Naive B cell (primary cell): ENCODE measurements at regions not wholly inside any gene's neighbourhood (a gene's known extent, or its start where the extent isn't known, plus 50 kb on each side); places are given as distances from the start of the nearest gene placed in this dataset.
"Not testable (repeated sequence)": the region's sequence is repeated elsewhere in the genome, so short reads cannot be mapped to it uniquely, and the experiment has no call there.

ENCODE experiments used
- ATAC-seq, 2 donors: fragments of 150-1000 bp; cut with Tn5 transposase; 2 replicates each; pipeline ENCODE4 v1.10.0; 2021; ENCODE audit warnings: low read depth in 2 of 2, mild to moderate bottlenecking in 2 of 2, moderate library complexity in 2 of 2
- DNase-seq: peaks from one replicate; pipeline ENCODE4 v3.0.0; 2022
- H3K27ac Mint-ChIP-seq, 6 donors: one replicate each; pipeline ENCODE4 v1.8.0; 2020 to 2022; ENCODE audit warnings: mild to moderate bottlenecking in 6 of 6, mixed read lengths in 6 of 6, moderate library complexity in 5 of 6, inconsistent platforms in 2 of 6
- H3K27me3 Mint-ChIP-seq, 3 donors: one replicate each; pipeline ENCODE4 v1.8.0; 2021 to 2022; ENCODE audit warnings: mixed read lengths in 3 of 3, mild to moderate bottlenecking in 1 of 3
- H3K36me3 Mint-ChIP-seq, 2 donors: one replicate each; pipeline ENCODE4 v1.8.0; 2020 to 2022; ENCODE audit warnings: mixed read lengths in 2 of 2, inconsistent platforms in 1 of 2, mild to moderate bottlenecking in 1 of 2
- H3K4me1 Mint-ChIP-seq, 3 donors: one replicate each; pipeline ENCODE4 v1.8.0; 2020 to 2022; ENCODE audit warnings: mixed read lengths in 3 of 3, inconsistent platforms in 1 of 3, mild to moderate bottlenecking in 1 of 3, moderate library complexity in 1 of 3
- H3K4me3 Mint-ChIP-seq, 8 donors: one replicate each; pipeline ENCODE4 v1.8.0; 2020 to 2022; ENCODE audit warnings: mild to moderate bottlenecking in 8 of 8, mixed read lengths in 8 of 8, moderate library complexity in 8 of 8, inconsistent platforms in 2 of 8
- H3K9me3 Mint-ChIP-seq, 7 donors: one replicate each; pipeline ENCODE4 v1.8.0; 2020 to 2022; ENCODE audit warnings: mixed read lengths in 7 of 7, mild to moderate bottlenecking in 5 of 7, inconsistent platforms in 2 of 7, moderate library complexity in 1 of 7

GRCh38 chr2:175601969-175602368 lies 400.1 kb downstream of the LNPK start:
- no peak overlapping the region for H3K27ac Mint-ChIP-seq
- ATAC-seq, result no peak
- DNase-seq, result no peak
- no peak overlapping the region for H3K4me3 Mint-ChIP-seq
- H3K27me3 Mint-ChIP-seq, result peaks cover 0 to 7% (median 5%) of the 10 kb centered on the region in 3 donors
- peaks cover 0 to 5% (median 0%) of the 10 kb centered on the region in 7 donors for H3K9me3 Mint-ChIP-seq
- H3K4me1 Mint-ChIP-seq, result no peaks in the 10 kb centered on the region
- no peaks in the 10 kb centered on the region for H3K36me3 Mint-ChIP-seq

- ATAC-seq, result no peak
- Mint-ChIP-seq H3K27me3 (peaks cover 0 to 7% (median 5%) of the 10 kb centered on the region in 3 donors), H3K4me1 (no peaks in the 10 kb centered on the region)
These were observed 401.9 kb downstream of the LNPK start for GRCh38 chr2:175599966-175600831.

GRCh38 chr2:175597286-175597685 lies 404.8 kb downstream of the LNPK start:
- Mint-ChIP-seq H3K27me3 (peaks cover 0 to 5% (median 0%) of the 10 kb centered on the region in 3 donors), H3K27ac (no peak overlapping the region), H3K4me3 (no peak overlapping the region), H3K4me1 (no peaks in the 10 kb centered on the region), H3K9me3 (peaks cover 0 to 4% (median 0%) of the 10 kb centered on the region in 7 donors), H3K36me3 (no peaks in the 10 kb centered on the region)
- no peak for DNase-seq
- no peak for ATAC-seq

More at GRCh38 chr2:175599966-175600831, 401.9 kb downstream of the LNPK start:
- DNase-seq, result no peak
- Mint-ChIP-seq H3K36me3 (no peaks in the 10 kb centered on the region), H3K27ac (no peak overlapping the region), H3K4me3 (no peak overlapping the region), H3K9me3 (peaks cover 0 to 5% (median 0%) of the 10 kb centered on the region in 7 donors)

DNA sequence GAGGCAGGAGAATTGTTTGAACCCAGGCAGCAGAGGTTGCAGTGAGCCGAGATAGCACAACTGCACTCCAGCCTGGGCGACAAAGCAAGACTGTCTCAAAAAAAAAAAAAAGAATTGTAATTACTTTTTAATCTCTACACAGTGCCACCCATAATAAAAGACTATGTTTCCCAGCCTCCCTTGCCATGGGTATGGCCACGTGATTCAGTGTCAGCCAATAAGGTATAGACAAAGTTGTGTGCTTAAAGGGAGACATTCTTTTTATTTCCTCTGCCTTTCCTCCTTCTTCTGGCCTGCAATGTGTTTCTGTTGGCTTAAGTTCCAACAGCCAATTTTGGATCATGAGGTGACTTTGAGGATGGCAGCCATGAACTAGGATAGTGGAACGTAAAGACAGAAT lies 406.9 kb downstream of the LNPK start:
- Mint-ChIP-seq H3K9me3 (peaks cover 0 to 4% (median 0%) of the 10 kb centered on the region in 7 donors), H3K27ac (no peak overlapping the region), H3K4me1 (no peaks in the 10 kb centered on the region)

DNA sequence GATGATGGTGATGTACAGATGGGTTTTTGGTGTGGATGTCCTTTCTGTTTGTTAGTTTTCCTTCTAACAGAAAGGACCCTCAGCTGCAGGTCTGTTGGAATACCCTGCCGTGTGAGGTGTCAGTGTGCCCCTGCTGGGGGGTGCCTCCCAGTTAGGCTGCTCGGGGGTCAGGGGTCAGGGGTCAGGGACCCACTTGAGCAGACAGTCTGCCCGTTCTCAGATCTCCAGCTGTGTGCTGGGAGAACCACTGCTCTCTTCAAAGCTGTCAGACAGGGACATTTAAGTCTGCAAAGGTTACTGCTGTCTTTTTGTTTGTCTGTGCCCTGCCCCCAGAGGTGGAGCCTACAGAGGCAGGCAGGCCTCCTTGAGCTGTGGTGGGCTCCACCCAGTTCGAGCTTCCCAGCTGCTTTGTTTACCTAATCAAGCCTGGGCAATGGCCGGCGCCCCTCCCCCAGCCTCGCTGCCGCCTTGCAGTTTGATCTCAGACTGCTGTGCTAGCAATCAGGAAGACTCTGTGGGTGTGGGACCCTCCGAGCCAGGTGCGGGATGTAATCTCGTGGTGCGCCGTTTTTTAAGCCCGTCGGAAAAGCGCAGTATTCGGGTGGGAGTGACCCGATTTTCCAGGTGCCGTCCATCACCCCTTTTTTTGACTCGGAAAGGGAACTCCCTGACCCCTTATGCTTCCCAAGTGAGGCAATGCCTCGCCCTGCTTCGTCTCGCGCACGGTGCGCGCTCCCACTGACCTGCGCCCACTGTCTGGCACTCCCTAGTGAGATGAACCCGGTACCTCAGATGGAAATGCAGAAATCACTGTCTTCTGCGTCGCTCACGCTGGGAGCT lies 408.2 kb downstream of the LNPK start:
- not testable (repeated sequence) for ATAC-seq

More for the DNA sequence above, 406.9 kb downstream of the LNPK start:
- ATAC-seq, result no peak
- DNase-seq, result no peak
- H3K4me3 Mint-ChIP-seq, result no peak overlapping the region
- no peaks in the 10 kb centered on the region for H3K36me3 Mint-ChIP-seq
- peaks cover 0 to 5% (median 0%) of the 10 kb centered on the region in 3 donors for H3K27me3 Mint-ChIP-seq

GRCh38 chr2:175588213-175588612 lies 406.7 kb upstream of the ATP5MC3 start:
- not testable (repeated sequence) for DNase-seq, H3K36me3 Mint-ChIP-seq, H3K27me3 Mint-ChIP-seq, H3K4me3 Mint-ChIP-seq, ATAC-seq, H3K4me1 Mint-ChIP-seq, H3K9me3 Mint-ChIP-seq
- peak overlapping the region in 1 of 6 donors; percentile 58 for H3K27ac Mint-ChIP-seq

More for the DNA sequence above, 408.2 kb downstream of the LNPK start:
- not testable (repeated sequence) for H3K27ac Mint-ChIP-seq, DNase-seq, H3K9me3 Mint-ChIP-seq, H3K36me3 Mint-ChIP-seq, H3K27me3 Mint-ChIP-seq, H3K4me1 Mint-ChIP-seq
- peak overlapping the region in 1 of 8 donors; percentile 13 for H3K4me3 Mint-ChIP-seq

DNA sequence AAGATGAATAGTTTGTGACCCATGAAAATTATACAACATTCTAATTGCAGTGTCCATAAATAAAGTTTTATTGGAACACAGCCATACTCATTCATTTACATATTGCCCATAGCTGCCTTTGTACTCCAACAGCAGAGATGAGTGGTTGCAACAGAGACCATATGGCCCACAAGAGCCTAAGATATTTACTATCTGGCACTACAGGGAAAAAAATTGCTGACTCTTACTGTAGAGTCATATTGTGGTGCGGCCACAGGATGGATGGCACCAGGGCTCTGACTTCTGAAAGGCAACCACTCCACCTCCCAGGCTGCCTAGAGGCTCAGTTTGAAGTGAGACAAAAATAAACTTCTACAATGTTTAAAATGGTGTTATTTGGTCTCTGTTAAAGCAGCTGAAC lies 404.0 kb upstream of the ATP5MC3 start:
- ATAC-seq (no peak), DNase-seq (no peak)
- no peak overlapping the region for H3K27ac Mint-ChIP-seq
- no peak overlapping the region for H3K4me3 Mint-ChIP-seq
- no peaks in the 10 kb centered on the region for H3K27me3 Mint-ChIP-seq
- no peaks in the 10 kb centered on the region for H3K4me1 Mint-ChIP-seq
- no peaks in the 10 kb centered on the region for H3K36me3 Mint-ChIP-seq
- H3K9me3 Mint-ChIP-seq, result peaks cover 0 to 2% (median 0%) of the 10 kb centered on the region in 7 donors

DNA sequence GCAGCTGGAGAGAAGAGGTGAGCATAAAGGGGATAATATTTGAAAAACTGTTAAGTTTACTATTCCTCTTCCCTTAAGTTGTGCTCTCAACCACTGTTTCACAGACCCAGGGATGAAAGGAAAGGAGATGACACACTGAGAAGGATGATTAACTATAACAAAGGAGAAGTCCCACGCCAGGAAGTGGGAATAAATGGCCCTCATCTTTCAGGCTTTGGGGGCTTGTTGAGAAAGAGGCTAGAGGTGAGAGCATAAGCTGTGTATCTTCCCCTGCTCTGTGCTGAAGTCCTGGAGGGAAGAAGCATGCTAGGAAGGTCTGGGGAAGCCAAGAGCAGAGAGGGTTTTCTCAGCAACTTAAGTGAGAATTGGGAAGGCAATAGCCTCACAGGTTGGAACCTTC lies 399.1 kb upstream of the ATP5MC3 start:
- Mint-ChIP-seq H3K27me3 (no peaks in the 10 kb centered on the region), H3K4me1 (peaks cover 10 to 29% (median 24%) of the 10 kb centered on the region in 3 donors), H3K27ac (no peak overlapping the region), H3K9me3 (peaks cover 0 to 4% (median 0%) of the 10 kb centered on the region in 7 donors), H3K36me3 (no peaks in the 10 kb centered on the region), H3K4me3 (no peak overlapping the region)
- no peak for DNase-seq
- ATAC-seq, result no peak

GRCh38 chr2:175579646-175580045 lies 398.1 kb upstream of the ATP5MC3 start:
- Mint-ChIP-seq H3K4me1 (peaks cover 17 to 36% (median 32%) of the 10 kb centered on the region in 3 donors), H3K27me3 (no peaks in the 10 kb centered on the region), H3K9me3 (peaks cover 0 to 4% (median 0%) of the 10 kb centered on the region in 7 donors), H3K4me3 (no peak overlapping the region), H3K36me3 (no peaks in the 10 kb centered on the region), H3K27ac (no peak overlapping the region)
- no peak for DNase-seq
- no peak for ATAC-seq

DNA sequence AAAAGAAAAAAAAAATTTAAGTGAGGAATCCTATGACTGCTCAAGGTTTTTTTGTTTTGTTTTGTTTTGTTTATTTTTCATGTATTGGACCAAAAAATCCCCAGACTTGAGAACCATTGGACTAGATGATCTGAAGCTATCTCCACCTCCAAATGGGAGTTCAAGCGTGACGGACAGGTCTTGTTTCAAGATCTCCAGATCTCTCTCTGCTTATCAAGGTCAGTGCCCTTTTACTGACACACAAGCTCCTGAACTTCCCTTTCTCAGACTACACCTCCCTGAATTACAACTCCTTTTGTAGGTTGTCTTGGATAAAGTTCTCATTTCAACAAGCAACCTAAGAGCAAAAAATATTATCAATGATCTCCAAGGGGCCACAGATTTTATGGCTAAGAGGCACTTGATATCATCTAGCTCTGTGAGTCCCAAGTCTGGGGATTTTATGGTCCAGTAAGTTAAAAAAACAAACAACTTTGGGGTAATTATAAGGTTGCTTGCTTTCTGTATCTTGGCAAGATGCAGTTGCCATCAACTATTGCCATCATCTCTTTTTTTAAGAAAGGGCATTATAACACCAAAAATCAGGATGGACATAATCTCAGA lies 396.0 kb upstream of the ATP5MC3 start:
- H3K36me3 Mint-ChIP-seq, result no peaks in the 10 kb centered on the region
- H3K27me3 Mint-ChIP-seq, result peaks cover 0 to 2% (median 0%) of the 10 kb centered on the region in 3 donors
- no peak overlapping the region for H3K4me3 Mint-ChIP-seq
- peak overlapping the region in 2 of 6 donors; percentile 1 to 35 for H3K27ac Mint-ChIP-seq
- no peak for DNase-seq
- H3K4me1 Mint-ChIP-seq, result peaks cover 17 to 36% (median 32%) of the 10 kb centered on the region in 3 donors
- ATAC-seq, result no peak
- peaks cover 0 to 4% (median 0%) of the 10 kb centered on the region in 7 donors for H3K9me3 Mint-ChIP-seq

- ATAC-seq, result no peak
- Mint-ChIP-seq H3K4me1 (peaks cover 17 to 36% (median 32%) of the 10 kb centered on the region in 3 donors), H3K4me3 (no peak overlapping the region), H3K27ac (peak overlapping the region in 3 of 6 donors; percentile 1 to 60 (median 35)), H3K27me3 (peaks cover 0 to 3% (median 0%) of the 10 kb centered on the region in 3 donors), H3K36me3 (no peaks in the 10 kb centered on the region), H3K9me3 (peaks cover 0 to 4% (median 0%) of the 10 kb centered on the region in 7 donors)
- no peak for DNase-seq
These were observed 395.4 kb upstream of the ATP5MC3 start for GRCh38 chr2:175576875-175577274.

DNA sequence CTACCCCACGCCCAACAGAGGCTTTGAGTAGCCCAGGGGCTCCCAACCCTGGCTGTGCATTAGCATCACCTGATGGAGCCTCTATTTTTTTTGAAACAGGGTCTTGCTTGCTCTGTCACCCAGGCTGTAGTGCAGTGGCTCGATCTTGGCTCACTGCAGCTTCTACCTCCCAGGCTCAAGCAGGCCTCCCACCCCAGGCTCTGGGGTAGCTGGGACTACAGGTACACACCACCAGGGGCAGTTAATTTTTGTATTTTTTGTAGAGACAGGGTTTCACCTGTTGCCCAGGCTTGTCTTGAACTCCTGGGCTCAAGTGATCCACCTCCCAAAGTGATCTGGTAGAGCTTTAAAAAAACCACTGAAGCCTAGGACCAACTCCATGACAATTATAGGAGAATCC lies 394.8 kb upstream of the ATP5MC3 start:
- no peak for DNase-seq
- Mint-ChIP-seq H3K4me3 (peak overlapping the region in 4 of 8 donors; percentile 4 to 80 (median 41)), H3K36me3 (no peaks in the 10 kb centered on the region), H3K9me3 (peaks cover 0 to 4% (median 0%) of the 10 kb centered on the region in 7 donors), H3K4me1 (peaks cover 17 to 36% (median 32%) of the 10 kb centered on the region in 3 donors), H3K27ac (peak overlapping the region in 3 of 6 donors; percentile 66 to 75 (median 68)), H3K27me3 (peaks cover 0 to 3% (median 0%) of the 10 kb centered on the region in 3 donors)
- peak in 1 of 2 donors; percentile 6 for ATAC-seq
